Vagina (tissue), 2 donors: ENCODE measurements at regions not wholly inside any gene's neighbourhood (a gene's known extent, or its start where the extent isn't known, plus 50 kb on each side); places are given as distances from the start of the nearest gene placed in this dataset.

Experiments used
- DNase-seq, 2 donors: peaks; one replicate each; pipeline ENCODE4 v3.0.0-alpha.2; 2017; ENCODE audit errors: extremely low spot score in 2 of 2
- H3K27ac ChIP-seq: fragments of 200-600 bp; sonication (generic); one replicate; pipeline ENCODE4 v1.5.1; 2019
- H3K27me3 ChIP-seq: fragments of 200-600 bp; sonication (generic); one replicate; pipeline ENCODE4 v1.5.1; 2019
- H3K36me3 ChIP-seq, 2 donors: fragments of 200-600 bp; sonication (generic); one replicate each; pipeline ENCODE4 v1.5.1; 2017 to 2019
- H3K4me1 ChIP-seq: fragments of 200-600 bp; sonication (generic); one replicate; pipeline ENCODE4 v1.5.1; 2019
- H3K4me3 ChIP-seq, 2 donors: fragments of 200-600 bp; sonication (generic); 1 replicate in 1 of 2; 2 replicates in 1 of 2; pipeline ENCODE4 v1.5.1; 2016 to 2019
- H3K9me3 ChIP-seq: fragments of 200-600 bp; sonication (generic); one replicate; pipeline ENCODE4 v1.5.1; 2019
- POLR2A ChIP-seq, 2 donors: fragments of 450-650 bp; IDR thresholded peaks; one replicate each; pipeline ENCODE4 v1.6.1; 2017; ENCODE audit warnings: antibody characterized with exemption in 2 of 2, mild to moderate bottlenecking in 2 of 2, moderate library complexity in 2 of 2
- POLR2AphosphoS5 ChIP-seq, 2 donors: sonication (generic); formaldehyde crosslinking; IDR thresholded peaks; one replicate each; pipeline ENCODE4 v1.9.0; 2017; ENCODE audit warnings: antibody characterized with exemption in 2 of 2, mild to moderate bottlenecking in 2 of 2, low read depth in 1 of 2; ENCODE audit not compliant: insufficient read depth in 1 of 2
- intact Hi-C: fragments of 100-400 bp; cut with DNase I; formaldehyde crosslinking; loops from one replicate; pipeline ENCODE4 v1.15.1; 2023
- TF ChIP-seq, protein P1 (sequence below), 3 experiments: fragments of 450-650 bp in 2 of 3; fragments of 200-600 bp in 1 of 3; sonication (generic) in 1 of 3; IDR thresholded peaks; one replicate each; pipeline ENCODE4 v1.5.1; 2017 to 2019; ENCODE audit warnings: antibody characterized with exemption in 3 of 3, mild to moderate bottlenecking in 2 of 3, moderate library complexity in 2 of 3

DNA sequence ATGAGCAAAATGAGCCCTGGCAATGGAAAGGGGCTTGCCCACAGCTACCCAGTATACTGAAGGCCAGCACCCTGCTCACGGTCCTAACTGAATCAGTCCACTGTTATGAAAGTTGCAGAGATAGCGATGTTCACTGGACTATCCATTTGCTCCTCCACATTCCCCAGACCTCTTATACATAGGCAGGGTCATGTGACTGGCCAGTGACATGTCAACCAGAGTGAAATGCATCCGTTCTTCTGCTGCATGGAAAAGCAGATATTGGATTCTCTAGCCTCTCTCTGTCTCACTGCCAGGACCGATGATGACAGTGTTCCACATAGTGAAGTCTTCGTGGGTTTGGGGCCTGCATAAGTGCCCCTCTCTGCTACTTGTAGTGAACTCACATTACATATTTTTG lies 503.4 kb downstream of the RPS24 start:
- Histone ChIP-seq H3K4me1 (peaks cover 12% of the 10 kb centered on the region), H3K36me3 (no peaks in the 10 kb centered on the region), H3K27ac (no peak overlapping the region), H3K27me3 (no peaks in the 10 kb centered on the region), H3K4me3 (no peak overlapping the region), H3K9me3 (no peaks in the 10 kb centered on the region)
- intact Hi-C loops, result no loop called here
- DNase-seq, result no peak
- TF ChIP-seq POLR2AphosphoS5 (IDR thresholded peaks at IDR 0.05; ENCODE audit: insufficient read depth in 1 of 2, low read depth in 1 of 2) (no peak), POLR2A (IDR thresholded peaks at IDR 0.05) (no peak)
- TF ChIP-seq, protein P1, sequence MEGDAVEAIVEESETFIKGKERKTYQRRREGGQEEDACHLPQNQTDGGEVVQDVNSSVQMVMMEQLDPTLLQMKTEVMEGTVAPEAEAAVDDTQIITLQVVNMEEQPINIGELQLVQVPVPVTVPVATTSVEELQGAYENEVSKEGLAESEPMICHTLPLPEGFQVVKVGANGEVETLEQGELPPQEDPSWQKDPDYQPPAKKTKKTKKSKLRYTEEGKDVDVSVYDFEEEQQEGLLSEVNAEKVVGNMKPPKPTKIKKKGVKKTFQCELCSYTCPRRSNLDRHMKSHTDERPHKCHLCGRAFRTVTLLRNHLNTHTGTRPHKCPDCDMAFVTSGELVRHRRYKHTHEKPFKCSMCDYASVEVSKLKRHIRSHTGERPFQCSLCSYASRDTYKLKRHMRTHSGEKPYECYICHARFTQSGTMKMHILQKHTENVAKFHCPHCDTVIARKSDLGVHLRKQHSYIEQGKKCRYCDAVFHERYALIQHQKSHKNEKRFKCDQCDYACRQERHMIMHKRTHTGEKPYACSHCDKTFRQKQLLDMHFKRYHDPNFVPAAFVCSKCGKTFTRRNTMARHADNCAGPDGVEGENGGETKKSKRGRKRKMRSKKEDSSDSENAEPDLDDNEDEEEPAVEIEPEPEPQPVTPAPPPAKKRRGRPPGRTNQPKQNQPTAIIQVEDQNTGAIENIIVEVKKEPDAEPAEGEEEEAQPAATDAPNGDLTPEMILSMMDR (IDR thresholded peaks at IDR 0.05), result no peak

DNA sequence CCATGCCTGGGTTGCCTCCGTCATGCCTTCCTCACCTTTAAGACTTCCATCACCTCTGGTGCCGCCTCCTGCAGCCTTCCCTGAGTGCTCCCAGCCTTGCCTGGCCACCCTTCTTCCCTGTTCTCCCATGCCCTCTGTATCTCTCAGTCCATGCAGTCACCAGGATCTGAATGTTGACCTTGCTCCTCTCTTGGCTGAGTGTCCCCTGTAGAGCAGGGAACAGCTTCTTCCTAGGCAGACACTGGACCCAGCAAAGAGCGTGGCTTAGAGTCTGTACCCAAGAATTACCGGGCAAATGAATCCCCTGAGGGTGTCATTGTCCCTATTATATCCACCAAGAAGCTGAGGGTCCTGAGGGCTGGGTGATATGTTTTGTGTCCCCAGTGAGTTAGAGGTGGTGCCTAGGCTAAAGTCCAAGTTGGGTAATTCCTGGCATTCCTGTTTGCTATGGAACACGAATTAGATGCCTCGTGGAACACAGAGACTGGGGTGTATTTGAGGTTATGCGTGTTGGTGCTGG lies 505.6 kb downstream of the RPS24 start:
- TF ChIP-seq, protein P1 (IDR thresholded peaks at IDR 0.05), result no peak
- no peak for TF ChIP-seq POLR2AphosphoS5 (IDR thresholded peaks at IDR 0.05; ENCODE audit: insufficient read depth in 1 of 2, low read depth in 1 of 2)
- no peak for TF ChIP-seq POLR2A (IDR thresholded peaks at IDR 0.05)
- Histone ChIP-seq H3K9me3 (no peaks in the 10 kb centered on the region), H3K4me1 (peaks cover 31% of the 10 kb centered on the region), H3K27me3 (no peaks in the 10 kb centered on the region), H3K4me3 (no peak overlapping the region), H3K27ac (no peak overlapping the region), H3K36me3 (no peaks in the 10 kb centered on the region)
- no peak for DNase-seq
- intact Hi-C loops, result no loop called here

DNA sequence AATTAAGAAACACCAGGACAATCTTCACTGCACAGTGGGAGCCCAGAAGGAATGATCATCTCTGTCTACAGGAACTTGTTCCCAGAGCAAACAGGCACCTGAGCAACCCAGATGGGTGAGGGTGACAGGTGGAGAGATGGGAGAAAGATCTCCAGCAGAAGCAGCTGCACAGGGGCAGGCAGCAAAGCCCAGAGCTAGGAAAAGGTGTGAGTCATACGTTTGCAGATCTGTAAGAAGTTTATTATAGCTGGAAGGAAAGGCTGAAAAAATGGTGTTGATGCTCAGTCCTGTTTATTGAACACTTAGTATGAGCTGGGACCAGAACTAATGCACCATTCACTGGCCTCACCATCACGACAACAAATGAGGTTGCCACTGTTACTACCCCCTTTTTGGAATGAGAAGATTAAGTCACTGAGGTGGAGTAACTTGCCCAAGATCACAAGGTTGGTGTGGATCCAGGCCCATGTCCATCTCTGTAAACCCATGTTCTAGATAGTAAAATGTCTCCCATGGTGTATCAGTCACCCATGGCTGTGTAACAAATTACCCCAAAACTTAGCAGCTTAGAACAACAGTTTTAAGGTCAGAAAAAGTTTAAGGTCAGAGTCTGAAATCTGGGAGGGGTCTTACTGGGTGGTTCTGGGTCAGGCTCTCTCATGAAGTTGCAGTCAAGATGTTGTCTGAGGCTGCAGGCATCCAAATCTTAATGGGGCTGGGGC lies 506.9 kb downstream of the RPS24 start:
- no peaks in the 10 kb centered on the region for H3K36me3 ChIP-seq
- H3K9me3 ChIP-seq, result no peaks in the 10 kb centered on the region
- no peaks in the 10 kb centered on the region for H3K27me3 ChIP-seq
- TF ChIP-seq POLR2A (IDR thresholded peaks at IDR 0.05) (no peak), POLR2AphosphoS5 (IDR thresholded peaks at IDR 0.05; ENCODE audit: insufficient read depth in 1 of 2, low read depth in 1 of 2) (no peak)
- TF ChIP-seq, protein P1 (IDR thresholded peaks at IDR 0.05), result no peak
- H3K4me1 ChIP-seq, result peaks cover 31% of the 10 kb centered on the region
- H3K4me3 ChIP-seq, result no peak overlapping the region
- no peak overlapping the region for H3K27ac ChIP-seq
- no peak for DNase-seq
- intact Hi-C loops, result no loop called here

DNA sequence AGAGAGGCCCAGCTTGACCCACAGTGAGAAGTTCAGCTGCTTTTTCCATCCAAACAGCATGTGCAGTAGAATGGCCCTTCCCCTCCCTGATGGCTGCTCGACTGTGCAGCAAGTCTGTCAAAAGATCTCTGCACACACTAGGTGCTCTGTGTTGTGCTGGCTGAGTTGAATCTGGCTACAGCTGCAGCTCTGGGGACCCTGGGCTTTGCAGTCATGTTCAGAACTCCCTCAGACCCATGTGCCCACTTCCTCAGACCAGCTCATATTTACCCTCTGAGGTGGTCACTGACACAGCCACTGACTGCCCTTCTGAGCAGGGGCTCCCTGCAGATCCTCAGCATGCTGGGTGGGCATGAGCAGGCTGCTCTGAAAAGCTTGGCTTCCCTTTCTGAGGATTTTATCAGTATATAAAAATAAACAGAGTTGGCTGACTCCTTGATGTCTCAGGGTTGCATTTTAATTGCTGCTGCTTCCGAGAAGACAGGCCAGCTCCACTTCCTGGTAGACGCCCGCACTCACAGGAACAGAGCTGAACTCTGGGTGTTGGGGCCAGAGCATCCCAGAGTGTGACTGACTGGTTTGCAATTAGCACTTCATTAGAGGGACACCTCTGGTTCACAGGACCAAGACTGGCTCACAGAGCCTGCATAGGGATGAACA lies 507.9 kb downstream of the RPS24 start:
- peaks cover 31% of the 10 kb centered on the region for H3K4me1 ChIP-seq
- H3K9me3 ChIP-seq, result no peaks in the 10 kb centered on the region
- no peak for DNase-seq
- H3K27ac ChIP-seq, result no peak overlapping the region
- TF ChIP-seq, protein P1 (IDR thresholded peaks at IDR 0.05), result no peak
- no peak for TF ChIP-seq POLR2A (IDR thresholded peaks at IDR 0.05)
- TF ChIP-seq POLR2AphosphoS5 (IDR thresholded peaks at IDR 0.05; ENCODE audit: insufficient read depth in 1 of 2, low read depth in 1 of 2), result no peak
- H3K27me3 ChIP-seq, result no peaks in the 10 kb centered on the region
- intact Hi-C loops, result no loop called here
- no peak overlapping the region for H3K4me3 ChIP-seq
- no peaks in the 10 kb centered on the region for H3K36me3 ChIP-seq

DNA sequence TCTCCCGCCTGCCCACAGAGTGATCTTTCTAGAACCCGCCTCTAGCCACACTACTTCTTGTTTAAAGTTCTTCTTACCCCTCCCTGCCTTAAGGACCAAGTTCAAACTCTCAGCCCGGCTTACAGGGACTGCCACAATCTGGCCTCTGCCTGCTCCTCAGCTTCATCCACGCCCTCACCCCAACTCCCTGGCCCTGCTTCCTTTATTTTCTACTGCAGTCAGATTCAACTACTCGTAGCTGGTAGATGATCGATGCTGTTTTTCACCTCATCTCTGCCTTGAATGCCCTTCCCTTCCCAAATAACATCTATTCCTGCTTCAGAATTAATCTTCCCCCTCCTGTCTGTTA lies 508.5 kb downstream of the RPS24 start:
- Histone ChIP-seq H3K27ac (no peak overlapping the region), H3K4me3 (no peak overlapping the region), H3K27me3 (no peaks in the 10 kb centered on the region), H3K36me3 (no peaks in the 10 kb centered on the region), H3K9me3 (no peaks in the 10 kb centered on the region), H3K4me1 (peaks cover 31% of the 10 kb centered on the region)
- no peak for DNase-seq
- TF ChIP-seq POLR2AphosphoS5 (IDR thresholded peaks at IDR 0.05; ENCODE audit: insufficient read depth in 1 of 2, low read depth in 1 of 2), result no peak
- TF ChIP-seq, protein P1 (IDR thresholded peaks at IDR 0.05), result no peak
- no peak for TF ChIP-seq POLR2A (IDR thresholded peaks at IDR 0.05)
- intact Hi-C loops, result no loop called here
